ENCODE measurements at regions not wholly inside any gene's neighbourhood (a gene's known extent, or its start where the extent isn't known, plus 50 kb on each side); places are given as distances from the start of the nearest gene placed in this dataset.

DNA sequence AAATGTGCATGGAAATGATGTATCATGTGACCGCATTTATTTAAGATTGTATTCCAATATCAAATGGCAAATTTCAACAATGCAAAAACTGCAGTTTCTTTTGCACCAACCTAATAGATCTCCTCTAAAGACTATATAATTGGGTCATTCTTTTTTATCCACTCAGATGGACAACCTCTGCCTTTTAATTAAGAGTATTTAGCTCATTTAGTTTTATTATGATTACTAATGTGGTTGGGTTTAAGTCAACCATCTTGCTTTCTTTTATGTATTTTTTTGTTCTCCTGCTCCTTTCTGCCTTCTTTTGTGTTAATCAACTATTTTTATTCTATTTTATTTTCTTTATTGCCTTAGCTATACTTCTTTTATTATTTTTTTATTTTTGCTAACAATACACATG lies 468.5 kb upstream of the MKI67 start:
- no peak for DNase-seq
- no peak overlapping the region for H3K4me3 ChIP-seq
- H3K9me3 ChIP-seq = no peaks in the 10 kb centered on the region
- WGBS, 2 donors = 98 to 100% methylated on average over 1 of the region's 1 CpG
- no peaks in the 10 kb centered on the region for H3K4me1 ChIP-seq
- intact Hi-C loops (cut with DNase I) = no loop called here
- H3K27ac ChIP-seq = no peak overlapping the region
- TF ChIP-seq POLR2A (IDR thresholded peaks at IDR 0.05) (no peak), CTCF (IDR thresholded peaks at IDR 0.05) (no peak), EP300 (IDR thresholded peaks at IDR 0.05) (no peak), POLR2AphosphoS5 (IDR thresholded peaks at IDR 0.05) (no peak)
- H3K27me3 ChIP-seq = no peaks in the 10 kb centered on the region
- no peaks in the 10 kb centered on the region for H3K36me3 ChIP-seq

DNA sequence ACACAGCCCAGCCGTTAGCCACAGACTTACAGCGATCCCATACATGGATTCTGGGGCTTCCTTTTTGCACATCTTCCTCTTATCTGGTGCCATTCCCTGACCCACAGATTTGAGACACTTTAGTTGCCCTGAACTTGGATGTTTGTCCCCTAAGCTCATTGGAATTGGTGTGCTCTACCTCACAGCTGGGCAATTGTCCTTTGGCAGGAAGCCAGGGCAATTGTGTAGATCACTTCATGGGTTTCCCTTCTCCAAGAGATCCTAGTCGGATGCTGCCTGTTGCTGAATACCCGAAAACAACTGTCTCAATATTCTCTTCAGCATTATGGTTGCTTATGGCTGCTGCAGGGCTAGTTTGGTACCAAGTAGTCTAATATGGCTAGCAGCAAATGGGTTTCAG lies 470.7 kb upstream of the MKI67 start:
- H3K9me3 ChIP-seq = no peaks in the 10 kb centered on the region
- H3K4me3 ChIP-seq = no peak overlapping the region
- intact Hi-C loops (cut with DNase I) = no loop called here
- no peaks in the 10 kb centered on the region for H3K27me3 ChIP-seq
- no peaks in the 10 kb centered on the region for H3K4me1 ChIP-seq
- WGBS, 2 donors = 52 to 85% methylated on average over 4 of the region's 4 CpGs
- H3K36me3 ChIP-seq = no peaks in the 10 kb centered on the region
- TF ChIP-seq POLR2A (IDR thresholded peaks at IDR 0.05) (no peak), EP300 (IDR thresholded peaks at IDR 0.05) (no peak), CTCF (IDR thresholded peaks at IDR 0.05) (no peak), POLR2AphosphoS5 (IDR thresholded peaks at IDR 0.05) (no peak)
- no peak overlapping the region for H3K27ac ChIP-seq
- DNase-seq = no peak

DNA sequence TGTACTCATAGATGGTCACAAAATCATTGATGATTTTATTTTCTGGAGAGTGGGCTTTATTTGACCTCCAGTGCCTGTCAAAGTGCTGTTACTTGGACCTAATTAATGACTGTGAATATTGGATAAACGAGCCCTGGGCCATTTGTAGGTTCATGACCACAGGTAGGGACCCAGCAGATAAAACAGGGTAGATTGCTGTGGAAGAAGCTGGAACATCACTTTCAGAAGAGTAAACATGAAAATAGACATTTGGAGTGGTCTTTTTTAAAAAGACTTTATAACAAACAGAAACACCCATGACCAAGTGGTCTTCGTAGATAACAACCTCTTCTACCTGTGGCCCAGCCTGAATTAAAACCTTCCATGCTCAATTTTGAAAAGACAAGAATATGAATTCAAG lies 472.8 kb upstream of the MKI67 start:
- Histone ChIP-seq H3K4me3 (no peak overlapping the region), H3K27me3 (no peaks in the 10 kb centered on the region), H3K9me3 (no peaks in the 10 kb centered on the region), H3K36me3 (no peaks in the 10 kb centered on the region), H3K27ac (no peak overlapping the region), H3K4me1 (no peaks in the 10 kb centered on the region)
- DNase-seq = no peak
- intact Hi-C loops (cut with DNase I) = no loop called here
- WGBS, 2 donors = 91 to 92% methylated on average over 2 of the region's 2 CpGs
- TF ChIP-seq EP300 (IDR thresholded peaks at IDR 0.05) (no peak), POLR2AphosphoS5 (IDR thresholded peaks at IDR 0.05) (no peak), POLR2A (IDR thresholded peaks at IDR 0.05) (no peak), CTCF (IDR thresholded peaks at IDR 0.05) (no peak)

GRCh38 chr10:128599538-128599937 lies 473.3 kb upstream of the MKI67 start:
- Histone ChIP-seq H3K9me3 (no peaks in the 10 kb centered on the region), H3K27me3 (no peaks in the 10 kb centered on the region), H3K36me3 (no peaks in the 10 kb centered on the region), H3K4me1 (no peaks in the 10 kb centered on the region), H3K27ac (no peak overlapping the region), H3K4me3 (no peak overlapping the region)
- 92 to 94% methylated on average over 4 of the region's 4 CpGs for WGBS, 2 donors
- TF ChIP-seq POLR2AphosphoS5 (IDR thresholded peaks at IDR 0.05) (no peak), POLR2A (IDR thresholded peaks at IDR 0.05) (no peak), EP300 (IDR thresholded peaks at IDR 0.05) (no peak), CTCF (IDR thresholded peaks at IDR 0.05) (no peak)
- DNase-seq = no peak
- intact Hi-C loops (cut with DNase I) = no loop called here

DNA sequence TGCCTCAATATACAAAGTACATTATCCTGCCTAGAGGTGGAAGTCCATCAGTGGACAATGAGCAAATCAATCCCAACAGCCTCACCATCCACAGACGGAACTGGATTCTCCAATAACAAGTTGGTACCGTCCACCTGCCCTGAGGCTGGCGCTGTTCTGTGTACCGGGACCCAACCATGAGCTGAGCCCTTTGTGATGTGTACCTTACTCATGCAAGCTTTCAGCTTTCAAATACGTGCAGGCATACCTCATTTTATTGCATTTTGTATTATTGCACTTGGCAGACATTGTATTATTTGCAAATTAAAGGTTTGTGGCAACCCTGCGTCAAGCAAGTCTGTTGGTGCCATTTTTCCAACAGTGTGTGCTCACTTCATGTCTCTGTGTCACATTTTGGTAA lies 476.0 kb upstream of the MKI67 start:
- no peaks in the 10 kb centered on the region for H3K27me3 ChIP-seq
- no peak for TF ChIP-seq POLR2AphosphoS5 (IDR thresholded peaks at IDR 0.05)
- no peak for TF ChIP-seq POLR2A (IDR thresholded peaks at IDR 0.05)
- no peak for TF ChIP-seq CTCF (IDR thresholded peaks at IDR 0.05)
- TF ChIP-seq EP300 (IDR thresholded peaks at IDR 0.05) = no peak
- H3K9me3 ChIP-seq = no peaks in the 10 kb centered on the region
- no peak overlapping the region for H3K4me3 ChIP-seq
- no peak for DNase-seq
- H3K36me3 ChIP-seq = no peaks in the 10 kb centered on the region
- intact Hi-C loops (cut with DNase I) = no loop called here
- H3K4me1 ChIP-seq = no peaks in the 10 kb centered on the region
- no peak overlapping the region for H3K27ac ChIP-seq
- 23 to 74% methylated on average over 6 of the region's 6 CpGs for WGBS, 2 donors

All from sigmoid colon (tissue), 6 donors.